ENCODE measurements at regions not wholly inside any gene's neighbourhood (a gene's known extent, or its start where the extent isn't known, plus 50 kb on each side); places are given as distances from the start of the nearest gene placed in this dataset.

DNA sequence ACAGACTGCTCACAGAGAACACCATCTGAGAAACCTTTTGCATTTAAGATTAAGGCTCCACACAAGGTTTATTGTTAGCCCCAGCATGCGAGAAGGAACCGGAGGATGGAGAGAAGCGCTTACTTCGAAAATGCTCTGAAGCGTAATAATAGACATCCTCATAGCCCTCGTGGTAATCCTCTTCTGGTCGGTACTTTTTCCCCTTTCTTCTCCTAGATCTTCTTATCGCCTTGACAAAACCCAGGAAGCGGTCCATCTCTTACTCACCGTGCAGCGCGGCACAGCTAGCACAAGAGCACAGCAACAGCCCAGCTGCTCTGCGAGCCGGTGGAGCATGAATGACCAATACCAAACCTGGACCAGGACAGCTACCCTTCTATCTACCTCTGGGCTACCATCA, 125.1 kb upstream of the GRIP1 start:
- intact Hi-C loops (cut with DNase I) = no loop called here
- H3K9me3 ChIP-seq = no peaks in the 10 kb centered on the region
- DNase-seq (no peak), ATAC-seq (no peak)
- no peaks in the 10 kb centered on the region for H3K27me3 ChIP-seq
- peaks cover 8% of the 10 kb centered on the region for H3K4me1 ChIP-seq
- H3K36me3 ChIP-seq (replicated peaks in 1 of 2; ENCODE audit: insufficient read depth in 1 of 2, low read depth in 2 of 2) = no peaks in the 10 kb centered on the region
- H3K4me3 ChIP-seq = no peak overlapping the region
- TF ChIP-seq POLR2A (IDR thresholded peaks at IDR 0.05) (no peak), CTCF (IDR thresholded peaks at IDR 0.05) (no peak)
- H3K27ac ChIP-seq = no peak overlapping the region
- 52 to 58% methylated on average over 14 of the region's 14 CpGs for WGBS, 2 donors

DNA sequence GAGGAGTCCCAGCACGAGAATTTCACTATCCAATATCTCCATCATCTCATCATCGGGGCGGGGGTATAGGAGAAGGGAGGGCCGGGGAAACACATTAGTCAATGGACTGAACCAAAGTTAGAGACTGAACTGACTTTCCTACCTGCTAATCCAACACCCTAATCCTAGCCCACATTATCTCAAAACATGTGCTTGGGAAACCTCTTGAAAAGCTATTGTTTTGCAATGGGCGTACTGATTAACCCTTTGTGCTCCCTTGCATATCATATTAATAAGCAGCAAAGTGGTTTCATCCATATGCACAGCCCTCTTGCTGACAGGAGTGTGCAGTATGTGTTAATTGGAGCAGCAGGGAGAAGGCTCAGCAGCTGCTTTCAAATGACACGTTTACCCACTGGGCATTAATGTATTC, 125.7 kb upstream of the GRIP1 start:
- Histone ChIP-seq H3K27me3 (no peaks in the 10 kb centered on the region), H3K4me1 (peaks cover 8% of the 10 kb centered on the region), H3K36me3 (replicated peaks in 1 of 2; ENCODE audit: insufficient read depth in 1 of 2, low read depth in 2 of 2) (no peaks in the 10 kb centered on the region), H3K27ac (no peak overlapping the region), H3K9me3 (no peaks in the 10 kb centered on the region), H3K4me3 (no peak overlapping the region)
- TF ChIP-seq CTCF (IDR thresholded peaks at IDR 0.05) = no peak
- TF ChIP-seq POLR2A (IDR thresholded peaks at IDR 0.05) = no peak
- 42 to 57% methylated on average over 6 of the region's 6 CpGs for WGBS, 2 donors
- DNase-seq (no peak), ATAC-seq (no peak)
- intact Hi-C loops (cut with DNase I) = no loop called here

DNA sequence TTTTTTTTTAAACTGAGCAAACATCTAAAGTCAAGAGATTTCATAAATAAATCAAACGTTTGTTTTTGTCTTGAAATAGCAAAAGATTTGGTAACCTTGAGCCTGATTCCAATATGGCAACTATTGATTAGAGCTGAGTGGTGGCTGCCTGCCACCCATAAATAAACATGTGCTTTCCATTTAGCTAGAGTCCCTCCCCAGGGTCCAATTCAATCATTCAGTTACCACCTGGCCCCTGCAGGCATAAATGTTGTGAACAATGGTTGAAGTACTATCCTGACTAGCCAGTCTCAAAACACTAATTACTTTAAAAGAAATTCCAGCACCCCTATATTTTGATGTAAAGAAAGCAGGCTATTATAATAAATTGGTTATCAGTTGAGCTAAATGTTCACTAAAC, 129.7 kb upstream of the GRIP1 start:
- no peaks in the 10 kb centered on the region for H3K36me3 ChIP-seq (replicated peaks in 1 of 2; ENCODE audit: insufficient read depth in 1 of 2, low read depth in 2 of 2)
- no peaks in the 10 kb centered on the region for H3K4me1 ChIP-seq
- WGBS, 2 donors = 16 to 33% methylated on average over 1 of the region's 1 CpG
- no peak overlapping the region for H3K27ac ChIP-seq
- H3K9me3 ChIP-seq = no peaks in the 10 kb centered on the region
- intact Hi-C loops (cut with DNase I) = no loop called here
- DNase-seq = no peak
- TF ChIP-seq CTCF (IDR thresholded peaks at IDR 0.05) (no peak), POLR2A (IDR thresholded peaks at IDR 0.05) (no peak)
- ATAC-seq = no peak
- no peaks in the 10 kb centered on the region for H3K27me3 ChIP-seq
- no peak overlapping the region for H3K4me3 ChIP-seq

GRCh38 chr12:66813137-66813892, 134.4 kb upstream of the GRIP1 start:
- TF ChIP-seq CTCF (IDR thresholded peaks at IDR 0.05) (no peak), POLR2A (IDR thresholded peaks at IDR 0.05) (no peak)
- no peaks in the 10 kb centered on the region for H3K27me3 ChIP-seq
- H3K4me1 ChIP-seq = no peaks in the 10 kb centered on the region
- no peak for ATAC-seq
- H3K36me3 ChIP-seq (replicated peaks in 1 of 2; ENCODE audit: insufficient read depth in 1 of 2, low read depth in 2 of 2) = no peaks in the 10 kb centered on the region
- DNase-seq = peak in 1 of 4 donors; percentile 12
- 63 to 67% methylated on average over 2 of the region's 2 CpGs for WGBS, 2 donors
- no peaks in the 10 kb centered on the region for H3K9me3 ChIP-seq
- H3K27ac ChIP-seq = no peak overlapping the region
- no peak overlapping the region for H3K4me3 ChIP-seq
- intact Hi-C loops (cut with DNase I) = no loop called here

DNA sequence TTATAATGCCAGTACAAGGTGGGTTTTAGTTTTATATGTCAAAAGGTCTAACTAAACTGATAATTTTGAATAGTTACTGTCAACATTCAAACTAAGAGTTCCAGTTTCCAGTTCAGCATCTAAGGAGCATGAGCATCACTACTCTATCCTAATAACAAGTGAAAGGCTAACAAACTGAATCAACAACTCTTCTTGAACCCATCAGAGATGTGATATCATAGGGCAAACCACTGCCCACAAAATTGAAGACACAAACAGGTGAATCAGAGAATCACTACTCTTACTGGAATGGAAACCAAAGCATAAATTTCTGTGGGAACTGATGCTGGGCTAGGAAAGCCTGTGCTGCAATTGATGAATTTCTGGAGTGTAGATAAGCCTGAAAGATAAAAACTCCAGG, 140.7 kb upstream of the GRIP1 start:
- ATAC-seq = no peak
- no peaks in the 10 kb centered on the region for H3K36me3 ChIP-seq (replicated peaks in 1 of 2; ENCODE audit: insufficient read depth in 1 of 2, low read depth in 2 of 2)
- no peak overlapping the region for H3K27ac ChIP-seq
- no peaks in the 10 kb centered on the region for H3K27me3 ChIP-seq
- no peak for TF ChIP-seq CTCF (IDR thresholded peaks at IDR 0.05)
- TF ChIP-seq POLR2A (IDR thresholded peaks at IDR 0.05) = no peak
- intact Hi-C loops (cut with DNase I) = no loop called here
- H3K9me3 ChIP-seq = no peaks in the 10 kb centered on the region
- H3K4me3 ChIP-seq = no peak overlapping the region
- H3K4me1 ChIP-seq = no peaks in the 10 kb centered on the region
- no peak for DNase-seq
